ENCODE measurements at regions not wholly inside any gene's neighbourhood (a gene's known extent, or its start where the extent isn't known, plus 50 kb on each side); places are given as distances from the start of the nearest gene placed in this dataset.

DNA sequence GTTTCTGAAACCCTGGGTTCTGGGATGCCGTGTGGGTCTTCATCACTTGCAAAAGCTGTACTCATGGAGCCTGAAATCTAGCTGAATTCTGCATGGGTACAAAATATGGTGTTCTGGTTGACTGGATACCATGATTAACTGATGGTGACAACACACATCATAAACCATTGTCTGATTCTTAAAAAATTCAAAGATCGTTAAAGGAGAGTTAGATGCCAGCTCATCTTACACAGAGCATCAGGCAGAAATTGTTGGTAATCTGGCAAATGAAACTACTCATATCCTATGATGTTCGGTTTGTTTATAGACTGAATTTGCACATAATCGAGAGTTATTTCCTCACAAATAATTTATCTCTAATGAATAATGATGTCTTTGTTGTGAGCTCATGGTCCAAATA lies 218.1 kb upstream of the PKN2 start:
- DNase-seq (ENCODE audit: low spot score in 2 of 2), result no peak

DNA sequence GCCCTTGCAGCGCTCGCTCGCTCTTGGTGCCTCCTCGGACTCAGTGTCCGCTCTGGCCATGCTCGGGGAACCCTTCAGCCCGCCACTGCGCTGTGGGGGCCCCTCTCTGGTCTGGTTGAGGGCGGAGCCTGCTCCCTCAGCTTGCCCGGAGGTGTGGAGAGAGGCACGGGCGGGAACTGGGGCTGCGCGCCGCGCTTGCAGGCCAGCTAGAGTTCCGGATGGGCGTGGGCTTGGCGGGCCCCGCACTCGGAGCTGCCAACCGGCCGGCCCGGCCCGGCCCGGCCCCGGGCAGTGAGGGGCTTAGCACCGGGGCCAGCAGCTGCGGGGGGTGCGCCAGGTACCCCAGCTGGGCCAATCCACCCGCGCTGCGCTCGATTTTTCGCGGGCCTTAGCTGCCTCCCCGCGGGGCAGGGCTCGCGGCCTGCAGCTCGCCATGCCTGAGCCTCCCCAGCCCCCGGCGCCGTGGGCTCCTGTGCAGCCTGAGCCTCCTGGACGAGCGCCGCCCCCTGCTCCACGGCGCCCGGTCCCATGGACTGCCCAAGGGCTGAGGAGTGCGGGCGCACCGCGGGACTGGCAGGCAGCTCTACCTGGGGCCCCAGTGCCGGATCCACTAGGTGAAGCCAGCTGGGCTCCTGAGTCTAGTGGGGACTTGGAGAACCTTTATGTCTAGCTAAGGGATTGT lies 217.0 kb upstream of the PKN2 start:
- Histone ChIP-seq H3K4me3 (no peak overlapping the region), H3K4me1 (peaks cover 3% of the 10 kb centered on the region), H3K9me3 (no peaks in the 10 kb centered on the region), H3K27me3 (peaks cover 7% of the 10 kb centered on the region), H3K27ac (no peak overlapping the region), H3K36me3 (no peaks in the 10 kb centered on the region)
- TF ChIP-seq, protein P1, sequence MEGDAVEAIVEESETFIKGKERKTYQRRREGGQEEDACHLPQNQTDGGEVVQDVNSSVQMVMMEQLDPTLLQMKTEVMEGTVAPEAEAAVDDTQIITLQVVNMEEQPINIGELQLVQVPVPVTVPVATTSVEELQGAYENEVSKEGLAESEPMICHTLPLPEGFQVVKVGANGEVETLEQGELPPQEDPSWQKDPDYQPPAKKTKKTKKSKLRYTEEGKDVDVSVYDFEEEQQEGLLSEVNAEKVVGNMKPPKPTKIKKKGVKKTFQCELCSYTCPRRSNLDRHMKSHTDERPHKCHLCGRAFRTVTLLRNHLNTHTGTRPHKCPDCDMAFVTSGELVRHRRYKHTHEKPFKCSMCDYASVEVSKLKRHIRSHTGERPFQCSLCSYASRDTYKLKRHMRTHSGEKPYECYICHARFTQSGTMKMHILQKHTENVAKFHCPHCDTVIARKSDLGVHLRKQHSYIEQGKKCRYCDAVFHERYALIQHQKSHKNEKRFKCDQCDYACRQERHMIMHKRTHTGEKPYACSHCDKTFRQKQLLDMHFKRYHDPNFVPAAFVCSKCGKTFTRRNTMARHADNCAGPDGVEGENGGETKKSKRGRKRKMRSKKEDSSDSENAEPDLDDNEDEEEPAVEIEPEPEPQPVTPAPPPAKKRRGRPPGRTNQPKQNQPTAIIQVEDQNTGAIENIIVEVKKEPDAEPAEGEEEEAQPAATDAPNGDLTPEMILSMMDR (IDR thresholded peaks at IDR 0.05), result no peak
- TF ChIP-seq POLR2AphosphoS5 (IDR thresholded peaks at IDR 0.05) (no peak), EP300 (IDR thresholded peaks at IDR 0.05) (no peak), POLR2A (IDR thresholded peaks at IDR 0.05) (no peak)
- 96% methylated on average over 38 of the region's 55 CpGs for WGBS
- no peak for DNase-seq (ENCODE audit: low spot score in 2 of 2)

More for the DNA sequence above, 218.1 kb upstream of the PKN2 start:
- H3K36me3 ChIP-seq, result no peaks in the 10 kb centered on the region
- no peak overlapping the region for H3K4me3 ChIP-seq
- TF ChIP-seq POLR2AphosphoS5 (IDR thresholded peaks at IDR 0.05) (no peak), POLR2A (IDR thresholded peaks at IDR 0.05) (no peak), EP300 (IDR thresholded peaks at IDR 0.05) (no peak)
- TF ChIP-seq, protein P1 (IDR thresholded peaks at IDR 0.05), result no peak
- H3K9me3 ChIP-seq, result no peaks in the 10 kb centered on the region
- peaks cover 7% of the 10 kb centered on the region for H3K27me3 ChIP-seq
- H3K27ac ChIP-seq, result no peak overlapping the region
- 77% methylated on average over 4 of the region's 4 CpGs for WGBS
- peaks cover 3% of the 10 kb centered on the region for H3K4me1 ChIP-seq

DNA sequence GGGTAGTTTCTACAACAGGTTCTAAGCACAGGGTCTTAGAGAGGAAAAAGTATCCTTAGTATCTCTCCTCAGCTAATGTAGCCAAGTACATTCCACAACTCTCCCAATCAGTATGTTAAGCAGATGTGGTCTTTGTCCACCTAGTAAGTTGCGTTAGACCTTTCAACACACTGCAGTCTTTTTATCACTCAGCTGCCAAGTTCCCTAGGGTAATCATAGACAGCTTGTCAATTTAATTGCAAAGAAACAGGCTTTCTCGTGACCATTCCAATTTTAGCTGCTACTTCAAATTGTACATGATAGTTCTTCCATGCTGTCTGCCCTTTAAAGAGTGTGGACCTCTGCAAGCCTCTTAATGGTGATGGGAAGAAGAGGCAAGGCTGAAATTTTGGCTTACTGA lies 211.8 kb upstream of the PKN2 start:
- H3K4me1 ChIP-seq, result no peaks in the 10 kb centered on the region
- TF ChIP-seq EP300 (IDR thresholded peaks at IDR 0.05), result no peak
- TF ChIP-seq POLR2A (IDR thresholded peaks at IDR 0.05), result no peak
- TF ChIP-seq, protein P1 (IDR thresholded peaks at IDR 0.05), result no peak
- TF ChIP-seq POLR2AphosphoS5 (IDR thresholded peaks at IDR 0.05), result no peak
- H3K27me3 ChIP-seq, result no peaks in the 10 kb centered on the region
- H3K36me3 ChIP-seq, result no peaks in the 10 kb centered on the region
- H3K4me3 ChIP-seq, result no peak overlapping the region
- H3K27ac ChIP-seq, result no peak overlapping the region
- DNase-seq (ENCODE audit: low spot score in 2 of 2), result no peak
- 42% methylated on average over 2 of the region's 2 CpGs for WGBS
- no peaks in the 10 kb centered on the region for H3K9me3 ChIP-seq

DNA sequence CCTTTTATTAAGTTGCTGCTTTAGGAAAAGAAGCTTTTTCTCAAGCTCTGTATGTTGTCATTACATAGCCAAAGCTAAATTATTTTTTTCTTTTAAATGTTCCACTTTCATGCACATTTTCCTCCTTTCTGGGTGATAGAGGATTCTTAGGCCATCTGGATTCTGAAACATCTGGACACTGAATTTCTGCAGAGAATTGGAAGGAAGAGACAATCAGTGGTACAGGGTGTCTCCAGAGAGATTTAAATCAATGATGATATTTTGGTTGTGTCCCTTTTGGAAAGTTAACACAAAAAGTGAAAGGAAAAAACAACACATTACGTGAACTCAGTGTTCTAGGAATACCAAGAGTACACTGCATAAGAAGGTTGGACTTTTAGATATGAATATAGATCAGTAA lies 211.4 kb upstream of the PKN2 start:
- Histone ChIP-seq H3K4me1 (no peaks in the 10 kb centered on the region), H3K27ac (no peak overlapping the region), H3K9me3 (no peaks in the 10 kb centered on the region), H3K27me3 (no peaks in the 10 kb centered on the region), H3K36me3 (no peaks in the 10 kb centered on the region), H3K4me3 (no peak overlapping the region)
- DNase-seq (ENCODE audit: low spot score in 2 of 2), result no peak
- WGBS, result 65% methylated on average over 1 of the region's 1 CpG
- TF ChIP-seq EP300 (IDR thresholded peaks at IDR 0.05) (no peak), POLR2A (IDR thresholded peaks at IDR 0.05) (no peak), POLR2AphosphoS5 (IDR thresholded peaks at IDR 0.05) (no peak)
- TF ChIP-seq, protein P1 (IDR thresholded peaks at IDR 0.05), result no peak

DNA sequence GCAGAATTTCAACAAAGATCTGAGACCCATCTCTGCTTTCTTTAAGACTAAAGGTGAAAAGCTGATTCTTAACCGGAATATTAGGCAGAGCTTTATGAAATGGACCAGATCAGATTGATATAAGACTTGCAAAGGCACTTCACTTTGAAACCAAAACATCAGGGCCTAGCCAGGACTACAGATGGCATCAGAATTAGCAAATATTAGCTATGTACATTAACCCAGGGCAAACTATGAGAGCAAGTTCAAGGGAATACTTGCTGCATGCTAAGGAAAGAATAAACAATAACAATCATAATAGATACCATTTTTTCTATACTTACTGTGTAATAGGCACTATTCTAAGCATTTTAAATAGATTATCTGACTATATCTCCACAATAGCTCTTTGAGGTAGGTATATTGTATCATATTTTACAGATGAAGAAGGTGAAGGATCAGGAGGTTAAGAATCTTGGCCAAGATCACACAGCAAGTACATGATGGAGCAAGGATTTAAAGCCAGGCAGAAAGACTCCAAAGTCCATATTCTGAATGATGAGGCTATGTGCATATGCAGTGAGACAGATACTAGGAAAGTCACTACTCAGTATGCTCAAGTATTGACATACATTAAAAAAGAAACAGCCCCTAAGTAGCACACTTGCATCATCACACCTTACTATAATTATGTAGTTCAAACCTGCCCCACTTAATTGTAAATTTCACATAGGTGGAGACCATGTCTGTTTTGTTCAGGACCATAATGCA lies 209.3 kb upstream of the PKN2 start:
- no peak for DNase-seq (ENCODE audit: low spot score in 2 of 2)
- WGBS, result 97% methylated on average over 1 of the region's 1 CpG
- TF ChIP-seq EP300 (IDR thresholded peaks at IDR 0.05) (no peak), POLR2A (IDR thresholded peaks at IDR 0.05) (no peak), POLR2AphosphoS5 (IDR thresholded peaks at IDR 0.05) (no peak)
- TF ChIP-seq, protein P1 (IDR thresholded peaks at IDR 0.05), result no peak
- no peaks in the 10 kb centered on the region for H3K4me1 ChIP-seq
- H3K4me3 ChIP-seq, result no peak overlapping the region
- H3K27me3 ChIP-seq, result no peaks in the 10 kb centered on the region
- H3K27ac ChIP-seq, result no peak overlapping the region
- no peaks in the 10 kb centered on the region for H3K36me3 ChIP-seq
- H3K9me3 ChIP-seq, result no peaks in the 10 kb centered on the region

Measured in suprapubic skin (tissue), 4 donors.